Endodermal cell (in vitro differentiated cells): ENCODE measurements at regions not wholly inside any gene's neighbourhood (a gene's known extent, or its start where the extent isn't known, plus 50 kb on each side); places are given as distances from the start of the nearest gene placed in this dataset.
A peak's percentile ranks its signal among the peaks of the same experiment; 100 is the strongest.

Experiments used
- DNase-seq: peaks from one replicate; pipeline ENCODE4 v3.0.0-alpha.2; 2017
- H3K27ac ChIP-seq: 2 replicates; pipeline ENCODE4 v1.5.1; 2013; ENCODE audit warnings: mild to moderate bottlenecking, low read depth, low read length, moderate library complexity
- H3K27me3 ChIP-seq: 2 replicates; pipeline ENCODE4 v1.6.1; 2013; ENCODE audit warnings: mild to moderate bottlenecking, low read length, moderate library complexity; ENCODE audit not compliant: insufficient read depth, control insufficient read depth, poor library complexity, severe bottlenecking
- H3K36me3 ChIP-seq: 2 replicates; pipeline ENCODE4 v1.7.0; 2013; ENCODE audit warnings: mild to moderate bottlenecking, low read length, moderate library complexity; ENCODE audit not compliant: control insufficient read depth, insufficient read depth
- H3K4me1 ChIP-seq: one replicate; pipeline ENCODE4 v1.7.0; 2013; ENCODE audit warnings: low read length; ENCODE audit not compliant: control insufficient read depth, insufficient read depth
- H3K4me3 ChIP-seq: 2 replicates; pipeline ENCODE4 v1.5.1; 2013; ENCODE audit warnings: mild to moderate bottlenecking, low read length, moderate library complexity
- H3K9ac ChIP-seq: 2 replicates; pipeline ENCODE4 v1.6.1; 2013; ENCODE audit warnings: mild to moderate bottlenecking, low read length, moderate library complexity; ENCODE audit not compliant: poor library complexity, severe bottlenecking; ENCODE audit errors: extremely low read depth
- H3K9me3 ChIP-seq: 2 replicates; pipeline ENCODE4 v1.6.1; 2013; ENCODE audit warnings: mild to moderate bottlenecking, low read length, moderate library complexity; ENCODE audit not compliant: control insufficient read depth
- H3K27ac Mint-ChIP-seq: 2 replicates; pipeline ENCODE4 v1.8.0; 2020; ENCODE audit warnings: mixed read lengths
- H3K27me3 Mint-ChIP-seq: 2 replicates; pipeline ENCODE4 v1.8.0; 2021; ENCODE audit warnings: mild to moderate bottlenecking, mixed read lengths; ENCODE audit not compliant: insufficient read depth
- H3K36me3 Mint-ChIP-seq: 2 replicates; pipeline ENCODE4 v1.8.0; 2020; ENCODE audit warnings: low read depth, mixed read lengths
- H3K4me1 Mint-ChIP-seq: 2 replicates; pipeline ENCODE4 v1.8.0; 2020; ENCODE audit warnings: mixed read lengths
- H3K4me3 Mint-ChIP-seq: 2 replicates; pipeline ENCODE4 v1.8.0; 2020; ENCODE audit warnings: mild to moderate bottlenecking, moderate library complexity, mixed read lengths
- H3K9me3 Mint-ChIP-seq: 2 replicates; pipeline ENCODE4 v1.8.0; 2020; ENCODE audit warnings: mild to moderate bottlenecking, mixed read lengths
- CTCF ChIP-seq: fragments of 200-600 bp; sonication (generic); conservative IDR thresholded peaks from 2 replicates; pipeline ENCODE4 v1.5.0; 2021; ENCODE audit warnings: antibody characterized with exemption, mild to moderate bottlenecking
- WGBS, 2 experiments: methylation state at CpG; one replicate each; pipeline versions ENCODE4 v1.1.5 to v1.1.7; 2013; ENCODE audit warnings: missing lambda C conversion rate in 2 of 2, mixed read lengths in 1 of 2; ENCODE audit not compliant: insufficient coverage in 1 of 2, insufficient read length in 1 of 2; 5-methylcytosine and 5-hydroxymethylcytosine counted together

GRCh38 chr3:74992898-74993297 is 378.4 kb upstream of the CNTN3 start:
- no peaks in the 10 kb centered on the region for H3K9me3 Mint-ChIP-seq
- H3K36me3 Mint-ChIP-seq, result no peaks in the 10 kb centered on the region
- no peak overlapping the region for H3K4me3 ChIP-seq
- no peaks in the 10 kb centered on the region for H3K36me3 ChIP-seq
- H3K9ac ChIP-seq, result no peak overlapping the region
- H3K27ac Mint-ChIP-seq, result no peak overlapping the region
- H3K27me3 ChIP-seq, result no peaks in the 10 kb centered on the region
- H3K9me3 ChIP-seq, result no peaks in the 10 kb centered on the region
- no peak for DNase-seq
- H3K27ac ChIP-seq, result no peak overlapping the region
- H3K27me3 Mint-ChIP-seq, result no peaks in the 10 kb centered on the region
- H3K4me3 Mint-ChIP-seq, result no peak overlapping the region
- H3K4me1 ChIP-seq, result no peaks in the 10 kb centered on the region
- no peak for TF ChIP-seq CTCF
- H3K4me1 Mint-ChIP-seq, result no peaks in the 10 kb centered on the region

GRCh38 chr3:75001330-75001729 is 386.9 kb upstream of the CNTN3 start:
- WGBS, 2 experiments, result 14% methylated on average over 1 of the region's 1 CpG; no CpG with 5 or more reads in 1 of the 2 experiments
- Histone ChIP-seq H3K9me3 (no peaks in the 10 kb centered on the region), H3K9ac (no peak overlapping the region), H3K4me3 (no peak overlapping the region), H3K27ac (no peak overlapping the region), H3K27me3 (no peaks in the 10 kb centered on the region), H3K36me3 (no peaks in the 10 kb centered on the region), H3K4me1 (no peaks in the 10 kb centered on the region)
- H3K4me1 Mint-ChIP-seq, result no peaks in the 10 kb centered on the region
- H3K27ac Mint-ChIP-seq, result no peak overlapping the region
- TF ChIP-seq CTCF, result peak; percentile 78
- no peak overlapping the region for H3K4me3 Mint-ChIP-seq
- peaks cover 4% of the 10 kb centered on the region for H3K27me3 Mint-ChIP-seq
- DNase-seq, result no peak
- no peaks in the 10 kb centered on the region for H3K36me3 Mint-ChIP-seq
- H3K9me3 Mint-ChIP-seq, result no peaks in the 10 kb centered on the region

GRCh38 chr3:75012791-75013331 is 398.4 kb upstream of the CNTN3 start:
- Histone ChIP-seq H3K4me1 (peaks cover 3% of the 10 kb centered on the region), H3K27ac (no peak overlapping the region), H3K9me3 (no peaks in the 10 kb centered on the region), H3K36me3 (no peaks in the 10 kb centered on the region), H3K9ac (no peak overlapping the region), H3K27me3 (no peaks in the 10 kb centered on the region), H3K4me3 (no peak overlapping the region)
- no peaks in the 10 kb centered on the region for H3K36me3 Mint-ChIP-seq
- WGBS, 2 experiments, result 86 to 90% methylated on average over 4 to 5 of the region's 5 CpGs
- H3K4me1 Mint-ChIP-seq, result peaks cover 16% of the 10 kb centered on the region
- DNase-seq, result no peak
- no peaks in the 10 kb centered on the region for H3K9me3 Mint-ChIP-seq
- peaks cover 1% of the 10 kb centered on the region for H3K27me3 Mint-ChIP-seq
- no peak overlapping the region for H3K4me3 Mint-ChIP-seq
- no peak overlapping the region for H3K27ac Mint-ChIP-seq
- TF ChIP-seq CTCF, result no peak
